Esophagus muscularis mucosa (tissue), 3 donors: ENCODE measurements at regions not wholly inside any gene's neighbourhood (a gene's known extent, or its start where the extent isn't known, plus 50 kb on each side); places are given as distances from the start of the nearest gene placed in this dataset.

Experiments
- CTCF ChIP-seq, 3 experiments: fragments of 200-600 bp in 2 of 3; fragments of 450-650 bp in 1 of 3; sonication (generic) in 2 of 3; IDR thresholded peaks; one replicate each; pipeline ENCODE4 v1.5.1; 2017 to 2019; ENCODE audit warnings: antibody characterized with exemption in 3 of 3, mild to moderate bottlenecking in 2 of 3, moderate library complexity in 1 of 3
- EP300 ChIP-seq: sonication (generic); formaldehyde crosslinking; IDR thresholded peaks from one replicate; pipeline ENCODE4 v1.6.1; 2017; ENCODE audit warnings: antibody characterized with exemption

DNA sequence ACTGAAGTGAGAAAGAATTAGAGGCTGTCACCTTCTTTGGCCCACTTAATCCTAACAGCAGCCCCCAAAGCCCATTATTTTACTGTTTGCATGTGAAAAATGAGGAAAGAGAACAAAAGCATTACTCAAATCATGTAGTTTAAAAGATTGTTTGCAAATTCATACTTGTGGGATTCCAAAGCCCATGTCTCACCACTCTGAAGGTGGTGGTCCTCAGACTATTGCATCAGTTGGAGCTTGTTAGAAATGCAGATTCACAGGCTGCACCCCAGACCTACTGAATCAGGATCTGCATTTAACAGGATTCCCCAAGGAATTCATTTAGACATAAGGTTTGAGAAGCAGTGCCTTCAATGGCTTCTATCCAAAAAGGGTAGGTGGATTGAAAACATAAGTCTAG lies 93.7 kb upstream of the PDE1C start:
- TF ChIP-seq CTCF (IDR thresholded peaks at IDR 0.05) (no peak), EP300 (no peak)
